H1 (cell line): ENCODE measurements at regions not wholly inside any gene's neighbourhood (a gene's known extent, or its start where the extent isn't known, plus 50 kb on each side); places are given as distances from the start of the nearest gene placed in this dataset.

Source experiments
- CTCF ChIA-PET: fragments of 300-600 bp; sonication (Branson Sonifier 250); formaldehyde crosslinking; loops from one replicate; lab custom pipeline; 2021; ENCODE audit not compliant: partially characterized antibody; lab: Charles Lee
- POLR2A ChIA-PET: fragments of 300-600 bp; sonication (Branson Sonifier 250); formaldehyde crosslinking; loops from one replicate; lab custom pipeline; 2021; ENCODE audit warnings: inconsistent platforms; ENCODE audit not compliant: partially characterized antibody; lab: Charles Lee
- DNase-seq, 2 experiments: peaks; one replicate each; pipeline versions ENCODE4 v3.0.0 to v3.0.0-alpha.2; 2010 to 2022; ENCODE audit warnings: low spot score in 2 of 2, low read depth in 1 of 2, mixed read lengths in 1 of 2
- FAIRE-seq: peaks from 2 replicates; lab custom pipeline; 2011; peaks lifted over from hg19 to GRCh38; lab: Jason Lieb, UNC
- H2AFZ ChIP-seq: 2 replicates; pipeline ENCODE4 v1.8.1; 2012; ENCODE audit warnings: low read length, inconsistent platforms
- H2AK5ac ChIP-seq: 2 replicates; pipeline ENCODE4 v1.6.1; 2013; ENCODE audit warnings: low read depth, low read length
- H2BK120ac ChIP-seq: replicated peaks from 2 replicates; pipeline ENCODE3; 2013; ENCODE audit warnings: low read depth, low read length, inconsistent platforms
- H2BK12ac ChIP-seq: 2 replicates; pipeline ENCODE4 v1.6.1; 2013; ENCODE audit warnings: low read depth, low read length
- H2BK15ac ChIP-seq: 2 replicates; pipeline ENCODE4 v1.6.1; 2013; ENCODE audit warnings: low read length
- H2BK20ac ChIP-seq: 2 replicates; pipeline ENCODE4 v1.6.1; 2013; ENCODE audit warnings: low read length
- H2BK5ac ChIP-seq: 2 replicates; pipeline ENCODE4 v1.6.1; 2013; ENCODE audit warnings: low read depth, low read length
- H3K14ac ChIP-seq: 2 replicates; pipeline ENCODE4 v1.6.1; 2013; ENCODE audit warnings: inconsistent platforms; ENCODE audit not compliant: insufficient read length
- H3K18ac ChIP-seq: 2 replicates; pipeline ENCODE4 v1.6.1; 2013; ENCODE audit warnings: low read length; ENCODE audit errors: extremely low read depth
- H3K23ac ChIP-seq: 2 replicates; pipeline ENCODE4 v1.6.1; 2013; ENCODE audit warnings: inconsistent platforms; ENCODE audit not compliant: insufficient read length
- H3K23me2 ChIP-seq: 2 replicates; pipeline ENCODE4 v1.6.1; 2013; ENCODE audit warnings: low read depth, low read length
- H3K27ac ChIP-seq: 2 replicates; pipeline ENCODE4 v1.6.1; 2011; ENCODE audit warnings: low read depth, low read length, inconsistent platforms
- H3K27me3 ChIP-seq, 4 experiments: replicated peaks in 1 of 4; 1 replicate in 1 of 4; 2 replicates in 3 of 4; pipeline versions ENCODE4 v1.6.1 to v1.8.1; 2011 to 2013; ENCODE audit warnings: low read length in 3 of 4, mild to moderate bottlenecking in 3 of 4, inconsistent platforms in 2 of 4, mixed read lengths in 2 of 4, moderate library complexity in 1 of 4; ENCODE audit not compliant: control insufficient read depth in 3 of 4, insufficient read depth in 3 of 4; ENCODE audit errors: extremely low read depth in 1 of 4
- H3K36me3 ChIP-seq, 4 experiments: 2 replicates each; pipeline versions ENCODE4 v1.6.1 to v1.8.1; 2011 to 2013; ENCODE audit warnings: mild to moderate bottlenecking in 4 of 4, low read length in 3 of 4, moderate library complexity in 2 of 4, control low read depth in 1 of 4, inconsistent platforms in 1 of 4; ENCODE audit not compliant: insufficient read depth in 4 of 4, control insufficient read depth in 2 of 4
- H3K4ac ChIP-seq: replicated peaks from 2 replicates; pipeline ENCODE3; 2013; ENCODE audit warnings: low read length, low read depth, mixed read lengths, inconsistent platforms; ENCODE audit not compliant: insufficient read length
- H3K4me1 ChIP-seq, 4 experiments: replicated peaks in 1 of 4; 1 replicate in 1 of 4; 2 replicates in 3 of 4; pipeline versions ENCODE4 v1.6.1 to v1.8.1; 2011 to 2013; ENCODE audit warnings: low read length in 3 of 4, inconsistent platforms in 2 of 4, mixed read lengths in 1 of 4; ENCODE audit not compliant: insufficient read depth in 4 of 4, control insufficient read depth in 3 of 4
- H3K4me2 ChIP-seq, 2 experiments: 2 replicates each; pipeline versions ENCODE4 v1.6.1 to v1.8.1; 2011 to 2013; ENCODE audit warnings: low read depth in 2 of 2, low read length in 2 of 2, control low read depth in 1 of 2, inconsistent platforms in 1 of 2, mild to moderate bottlenecking in 1 of 2; ENCODE audit not compliant: insufficient read depth in 1 of 2
- H3K4me3 ChIP-seq, 4 experiments: fragments of 200-600, 300-600 bp in 1 of 4; sonication (generic), shearing (Covaris generic), sonication (Bioruptor Twin) in 1 of 4; 2 replicates each; pipeline versions ENCODE4 v1.5.1 to v1.8.1; 2011 to 2016; ENCODE audit warnings: low read length in 4 of 4, low read depth in 3 of 4, control low read depth in 2 of 4, inconsistent platforms in 2 of 4, mild to moderate bottlenecking in 2 of 4, mixed read lengths in 1 of 4, moderate library complexity in 1 of 4; ENCODE audit not compliant: insufficient read depth in 2 of 4; ENCODE audit errors: extremely low read depth in 1 of 4
- H3K56ac ChIP-seq: replicated peaks from 2 replicates; pipeline ENCODE3; 2013; ENCODE audit warnings: low read depth, mild to moderate bottlenecking, mixed read lengths, low read length, inconsistent platforms; ENCODE audit not compliant: insufficient read length
- H3K79me1 ChIP-seq: 2 replicates; pipeline ENCODE4 v1.6.1; 2013; ENCODE audit warnings: low read depth, low read length, control low read depth
- H3K79me2 ChIP-seq, 2 experiments: 2 replicates each; pipeline versions ENCODE4 v1.6.1 to v1.8.1; 2012 to 2013; ENCODE audit warnings: low read length in 2 of 2, mild to moderate bottlenecking in 2 of 2, inconsistent platforms in 1 of 2; ENCODE audit not compliant: insufficient read depth in 2 of 2, control insufficient read depth in 1 of 2
- H3K9ac ChIP-seq, 4 experiments: replicated peaks in 1 of 4; 1 replicate in 1 of 4; 2 replicates in 3 of 4; pipeline versions ENCODE4 v1.6.1 to v1.8.1; 2011 to 2013; ENCODE audit warnings: low read depth in 3 of 4, low read length in 3 of 4, control low read depth in 2 of 4, mild to moderate bottlenecking in 2 of 4, moderate library complexity in 2 of 4, inconsistent platforms in 1 of 4; ENCODE audit errors: extremely low read depth in 1 of 4
- H3K9me3 ChIP-seq, 2 experiments: 2 replicates each; pipeline versions ENCODE4 v1.6.1 to v1.8.1; 2012 to 2013; ENCODE audit warnings: mild to moderate bottlenecking in 2 of 2, moderate library complexity in 2 of 2, control low read depth in 1 of 2, inconsistent platforms in 1 of 2, low read depth in 1 of 2, low read length in 1 of 2, mixed read lengths in 1 of 2; ENCODE audit not compliant: insufficient read depth in 2 of 2
- H4K20me1 ChIP-seq, 2 experiments: replicated peaks in 1 of 2; 2 replicates each; pipeline versions ENCODE3 to v1.8.1; 2011 to 2013; ENCODE audit warnings: inconsistent platforms in 2 of 2, low read length in 2 of 2, mild to moderate bottlenecking in 1 of 2; ENCODE audit not compliant: insufficient read depth in 2 of 2, control insufficient read depth in 1 of 2
- H4K5ac ChIP-seq: 2 replicates; pipeline ENCODE4 v1.6.1; 2013; ENCODE audit warnings: low read length, low read depth, mixed read lengths, inconsistent platforms; ENCODE audit not compliant: insufficient read length
- H4K8ac ChIP-seq: 2 replicates; pipeline ENCODE4 v1.8.0; 2013; ENCODE audit warnings: mild to moderate bottlenecking, moderate library complexity, low read length, inconsistent platforms; ENCODE audit not compliant: insufficient read depth; ENCODE audit errors: extremely low read depth
- H4K91ac ChIP-seq: replicated peaks from 2 replicates; pipeline ENCODE3; 2013; ENCODE audit warnings: low read length, mixed read lengths, inconsistent platforms; ENCODE audit not compliant: insufficient read length
- ASH2L ChIP-seq: fragments of 200-600, 300-600 bp; sonication (generic); IDR thresholded peaks from one replicate; pipeline ENCODE4 v1.7.1; 2017; ENCODE audit warnings: low read length
- ATF3 ChIP-seq: IDR thresholded peaks from 2 replicates; pipeline ENCODE4 v1.6.1; 2011; ENCODE audit warnings: low read depth, mild to moderate bottlenecking, low read length; ENCODE audit not compliant: insufficient read depth
- CBX8 ChIP-seq: fragments of 300-800, 300-1000 bp; sonication (generic); IDR thresholded peaks from 2 replicates; pipeline ENCODE4 v1.7.1; 2016; ENCODE audit warnings: low read depth, low read length, borderline replicate concordance
- KDM5A ChIP-seq: fragments of 200-600 bp; IDR thresholded peaks from 2 replicates; pipeline ENCODE4 v1.7.1; 2012; ENCODE audit warnings: mild to moderate bottlenecking, low read length, inconsistent platforms, mixed read lengths
- MAFK ChIP-seq: IDR thresholded peaks from 2 replicates; pipeline ENCODE4 v1.6.1; 2012; ENCODE audit warnings: low read depth, mild to moderate bottlenecking, improper control_type of control experiment, low read length
- POLR2AphosphoS5 ChIP-seq: IDR thresholded peaks from 2 replicates; pipeline ENCODE4 v1.6.1; 2011; ENCODE audit warnings: low read depth, low read length
- POU5F1 ChIP-seq: IDR thresholded peaks from 2 replicates; pipeline ENCODE4 v1.6.1; 2011; ENCODE audit warnings: low read depth, mild to moderate bottlenecking, low read length, moderate library complexity
- RAD21 ChIP-seq, 2 experiments: IDR thresholded peaks in 1 of 2; conservative IDR thresholded peaks in 1 of 2; 2 replicates each; pipeline ENCODE4 v1.6.1; 2011; ENCODE audit warnings: low read depth in 2 of 2, low read length in 2 of 2, improper control_type of control experiment in 1 of 2, inconsistent platforms in 1 of 2, mild to moderate bottlenecking in 1 of 2, moderate library complexity in 1 of 2
- SIN3A ChIP-seq, 2 experiments: IDR thresholded peaks in 1 of 2; conservative IDR thresholded peaks in 1 of 2; 2 replicates each; pipeline ENCODE4 v1.6.1; 2011 to 2012; ENCODE audit warnings: low read length in 2 of 2, improper control_type of control experiment in 1 of 2, low read depth in 1 of 2, mild to moderate bottlenecking in 1 of 2
- SP1 ChIP-seq: IDR thresholded peaks from 2 replicates; pipeline ENCODE4 v1.6.1; 2011; ENCODE audit warnings: low read depth, low read length
- TCF12 ChIP-seq: IDR thresholded peaks from 2 replicates; pipeline ENCODE4 v1.6.1; 2011; ENCODE audit warnings: low read depth, mild to moderate bottlenecking, low read length
- WGBS, 2 experiments: shearing (Covaris generic) in 1 of 2; methylation state at CpG; one replicate each; pipeline versions ENCODE4 v1.1.6 to v1.1.7; 2013 to 2015; ENCODE audit warnings: low lambda C conversion rate in 2 of 2, mixed read lengths in 2 of 2, inconsistent platforms in 1 of 2, low coverage in 1 of 2, missing lambda C conversion rate in 1 of 2; ENCODE audit not compliant: insufficient replicate concordance in 2 of 2, insufficient coverage in 1 of 2, insufficient read length in 1 of 2; ENCODE audit errors: extremely low coverage in 1 of 2, missing lambda C conversion rate in 1 of 2; 5-methylcytosine and 5-hydroxymethylcytosine counted together
- TF ChIP-seq, protein P1 (sequence below): IDR thresholded peaks from 2 replicates; pipeline ENCODE4 v1.6.1; 2012; ENCODE audit warnings: inconsistent platforms

- Histone ChIP-seq H3K56ac (no peak overlapping the region), H3K14ac (no peak overlapping the region), H3K36me3 (no peaks in the 10 kb centered on the region), H3K9me3 (no peaks in the 10 kb centered on the region), H3K27me3 (no peaks in the 10 kb centered on the region), H3K18ac (no peak overlapping the region), H3K79me1 (no peaks in the 10 kb centered on the region), H4K5ac (no peak overlapping the region), H4K20me1 (no peaks in the 10 kb centered on the region), H3K4ac (no peak overlapping the region), H3K4me1 (no peaks in the 10 kb centered on the region), H3K23me2 (no peaks in the 10 kb centered on the region), H3K27ac (no peak overlapping the region), H2BK20ac (no peak overlapping the region), H3K23ac (no peak overlapping the region), H3K4me3 (no peak overlapping the region), H4K91ac (no peak overlapping the region), H2AK5ac (no peak overlapping the region), H3K9ac (no peak overlapping the region), H2AFZ (no peak overlapping the region), H2BK12ac (no peak overlapping the region), H4K8ac (no peak overlapping the region), H2BK15ac (no peak overlapping the region), H2BK120ac (no peak overlapping the region), H2BK5ac (no peak overlapping the region)
- CTCF ChIA-PET = no interaction called here
- POLR2A ChIA-PET = no interaction called here
- WGBS, 2 experiments = 89% methylated on average over 2 of the region's 2 CpGs; no CpG with 5 or more reads in 1 of the 2 experiments
- DNase-seq = no peak
- TF ChIP-seq KDM5A (no peak), TCF12 (no peak), ATF3 (no peak), ASH2L (no peak), RAD21 (IDR thresholded peaks at IDR 0.05 in 1 of 2, conservative IDR thresholded peaks at IDR 0.05 in 1 of 2; ENCODE audit: low read depth in 2 of 2, low read length in 2 of 2) (no peak), MAFK (no peak), SP1 (no peak), SIN3A (conservative IDR thresholded peaks at IDR 0.05 in 1 of 2, IDR thresholded peaks at IDR 0.05 in 1 of 2; ENCODE audit: low read depth in 1 of 2, low read length in 2 of 2) (no peak), CBX8 (no peak), POLR2AphosphoS5 (no peak), POU5F1 (no peak)
- TF ChIP-seq, protein P1, sequence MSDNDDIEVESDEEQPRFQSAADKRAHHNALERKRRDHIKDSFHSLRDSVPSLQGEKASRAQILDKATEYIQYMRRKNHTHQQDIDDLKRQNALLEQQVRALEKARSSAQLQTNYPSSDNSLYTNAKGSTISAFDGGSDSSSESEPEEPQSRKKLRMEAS = no peak
- TF ChIP-seq, all 59 proteins: peak for 0
- Histone ChIP-seq H3K4me2 (no peak overlapping the region), H3K79me2 (no peaks in the 10 kb centered on the region)
- no peak for FAIRE-seq
These were observed 226.1 kb downstream of the RFC3 start for GRCh38 chr13:34044041-34044440.
